HepG2 (cell line): ENCODE measurements at regions not wholly inside any gene's neighbourhood (a gene's known extent, or its start where the extent isn't known, plus 50 kb on each side); places are given as distances from the start of the nearest gene placed in this dataset.

Source experiments
- ATAC-seq: fragments of 200-7000 bp; cut with Tn5 transposase; 3 replicates; pipeline ENCODE4 v1.9.1; 2020; ENCODE audit warnings: mild to moderate bottlenecking, moderate library complexity
- BruUV-seq: library from RNA; stranded (reverse); fragments of 400-500 nt; replicated peaks from 2 replicates; lab custom pipeline; 2021; lab: Mats Ljungman, UMichigan
- CTCF ChIA-PET: fragments of 300-600 bp; formaldehyde crosslinking; extraction: SDS; loops from one replicate; lab custom pipeline; 2021; ENCODE audit warnings: low total read pairs, inconsistent platforms, low intra/inter-chr PET ratio; lab: Yijun Ruan, JAX
- POLR2A ChIA-PET: fragments of 350-600 bp; sonication (Branson Sonifier 250); formaldehyde crosslinking; loops from one replicate; lab custom pipeline; 2020; ENCODE audit warnings: antibody characterized with exemption, inconsistent platforms; lab: Yijun Ruan, JAX
- DNase-seq: peaks from one replicate; pipeline ENCODE4 v3.0.0-alpha.2; 2015; ENCODE audit warnings: low spot score
- FAIRE-seq: peaks from 3 replicates; lab custom pipeline; 2011; peaks lifted over from hg19 to GRCh38; lab: Jason Lieb, UNC
- H2AFZ ChIP-seq: one replicate; pipeline ENCODE4 v1.6.1; 2011; ENCODE audit warnings: low read length, inconsistent platforms
- H3K27ac ChIP-seq: fragments of 300-600 bp; 3 replicates; pipeline ENCODE4 v1.8.0; 2011; ENCODE audit warnings: mixed run types, mild to moderate bottlenecking, mixed read lengths, low read length, inconsistent platforms; ENCODE audit not compliant: insufficient read depth; ENCODE audit errors: extremely low read length
- H3K27me3 ChIP-seq, 2 experiments: fragments of 200-600 bp in 1 of 2; 2 replicates in 1 of 2; 3 replicates in 1 of 2; pipeline versions ENCODE4 v1.6.0 to v1.8.0; 2011; ENCODE audit warnings: low read length in 2 of 2, mild to moderate bottlenecking in 2 of 2, moderate library complexity in 2 of 2, inconsistent platforms in 1 of 2; ENCODE audit not compliant: insufficient read depth in 2 of 2, control insufficient read depth in 1 of 2
- H3K36me3 ChIP-seq, 2 experiments: fragments of 200-600 bp in 1 of 2; replicated peaks in 1 of 2; 2 replicates in 1 of 2; 3 replicates in 1 of 2; pipeline versions ENCODE4 v1.5.1 to v1.8.0; 2011; ENCODE audit warnings: low read length in 2 of 2, inconsistent platforms in 1 of 2; ENCODE audit not compliant: insufficient read depth in 2 of 2, control insufficient read depth in 1 of 2
- H3K4me1 ChIP-seq: 2 replicates; pipeline ENCODE4 v1.5.1; 2012; ENCODE audit warnings: low read length, inconsistent platforms; ENCODE audit not compliant: insufficient read depth
- H3K4me2 ChIP-seq: 2 replicates; pipeline ENCODE4 v1.6.0; 2011; ENCODE audit warnings: low read depth, low read length, inconsistent platforms
- H3K4me3 ChIP-seq, 3 experiments: fragments of 200-600 bp in 1 of 3; sonication (generic), shearing (Covaris generic) in 1 of 3; replicated peaks in 1 of 3; 2 replicates each; pipeline ENCODE4 v1.5.1; 2011 to 2016; ENCODE audit warnings: low read length in 3 of 3, inconsistent platforms in 2 of 3, low read depth in 2 of 3, mild to moderate bottlenecking in 2 of 3, control low read depth in 1 of 3, mixed read lengths in 1 of 3; ENCODE audit not compliant: insufficient read depth in 1 of 3
- H3K79me2 ChIP-seq: one replicate; pipeline ENCODE4 v1.6.1; 2011; ENCODE audit warnings: low read length, inconsistent platforms; ENCODE audit not compliant: insufficient read depth
- H3K9ac ChIP-seq: 2 replicates; pipeline ENCODE4 v1.6.0; 2011; ENCODE audit warnings: mild to moderate bottlenecking, low read depth, low read length, inconsistent platforms; ENCODE audit not compliant: insufficient read depth
- H3K9me3 ChIP-seq: 2 replicates; pipeline ENCODE4 v1.5.1; 2012; ENCODE audit warnings: mild to moderate bottlenecking, low read length
- H4K20me1 ChIP-seq: 2 replicates; pipeline ENCODE4 v1.6.0; 2011; ENCODE audit warnings: inconsistent platforms, mild to moderate bottlenecking, low read length, moderate library complexity; ENCODE audit not compliant: insufficient read depth
- FUBP1 ChIP-seq: sonication (generic); formaldehyde crosslinking; IDR thresholded peaks from 2 replicates; pipeline ENCODE4 v1.5.1; 2020; ENCODE audit warnings: missing genetic modification reagents, mild to moderate bottlenecking, borderline replicate concordance
- ZFP62 ChIP-seq: sonication (generic); formaldehyde crosslinking; IDR thresholded peaks from 2 replicates; pipeline ENCODE4 v1.4.0; 2020; ENCODE audit warnings: missing genetic modification reagents
- ZNF292 ChIP-seq: sonication (generic); formaldehyde crosslinking; IDR thresholded peaks from 2 replicates; pipeline ENCODE4 v1.8.1; 2022; ENCODE audit warnings: mild to moderate bottlenecking, low read depth, missing genetic modification reagents, borderline replicate concordance
- ZNF609 ChIP-seq: sonication (generic); formaldehyde crosslinking; IDR thresholded peaks from 2 replicates; pipeline ENCODE4 v1.4.0; 2020; ENCODE audit warnings: mild to moderate bottlenecking, missing genetic modification reagents, borderline replicate concordance
- ZSCAN22 ChIP-seq: sonication (generic); formaldehyde crosslinking; IDR thresholded peaks from 2 replicates; pipeline ENCODE4 v1.4.0; 2020; ENCODE audit warnings: mild to moderate bottlenecking, missing genetic modification reagents
- WGBS: methylation state at CpG from one replicate; pipeline ENCODE4 v1.1.6; 2017; ENCODE audit warnings: low lambda C conversion rate; 5-methylcytosine and 5-hydroxymethylcytosine counted together
- in situ Hi-C: cut with HindIII; loops from 2 replicates; pipeline ENCODE4 v1.10.0; 2017; ENCODE audit warnings: low pct_unique_long_range_greater_than_20kb; ENCODE audit not compliant: extremely low pct_ligation_motif_present
- intact Hi-C: fragments of 100-400 bp; cut with micrococcal nuclease; formaldehyde crosslinking; loops from one replicate; pipeline ENCODE4 v1.10.0; 2022; ENCODE audit not compliant: unreplicated experiment
- TF ChIP-seq, protein P1 (sequence below): sonication (generic); formaldehyde crosslinking; IDR thresholded peaks from 2 replicates; pipeline ENCODE4 v1.4.0; 2020; ENCODE audit warnings: missing genetic modification reagents, borderline replicate concordance
- TF ChIP-seq, protein P2 (sequence below): IDR thresholded peaks from 2 replicates; pipeline ENCODE4 v1.6.1; 2012; ENCODE audit warnings: inconsistent platforms

DNA sequence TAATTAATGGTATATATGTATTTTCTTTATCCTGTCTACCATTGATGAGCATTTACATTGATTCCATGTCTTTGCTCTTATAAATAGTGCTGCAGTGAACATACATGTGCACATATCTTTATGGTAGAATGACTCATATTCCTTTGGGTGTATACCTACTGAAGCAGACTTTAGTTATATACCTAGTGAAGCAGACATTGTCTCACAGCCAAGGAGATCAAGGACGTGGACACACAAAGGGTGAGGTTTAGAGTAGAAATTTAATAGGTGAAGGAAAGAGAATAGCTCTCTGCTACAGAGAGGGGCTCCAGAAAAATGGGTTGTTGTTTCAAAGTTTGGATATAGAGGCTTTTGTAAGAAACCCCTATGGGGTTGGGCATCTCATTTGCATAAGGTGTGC, 700.3 kb downstream of the CDH11 start:
- POLR2A ChIA-PET = no interaction called here
- BruUV-seq = no TSS peak
- H3K27me3 ChIP-seq = no peaks in the 10 kb centered on the region
- no peak overlapping the region for H3K27ac ChIP-seq
- no peak for TF ChIP-seq ZFP62 (CRISPR knock-in tag)
- no peak for TF ChIP-seq ZNF292
- TF ChIP-seq, protein P1, sequence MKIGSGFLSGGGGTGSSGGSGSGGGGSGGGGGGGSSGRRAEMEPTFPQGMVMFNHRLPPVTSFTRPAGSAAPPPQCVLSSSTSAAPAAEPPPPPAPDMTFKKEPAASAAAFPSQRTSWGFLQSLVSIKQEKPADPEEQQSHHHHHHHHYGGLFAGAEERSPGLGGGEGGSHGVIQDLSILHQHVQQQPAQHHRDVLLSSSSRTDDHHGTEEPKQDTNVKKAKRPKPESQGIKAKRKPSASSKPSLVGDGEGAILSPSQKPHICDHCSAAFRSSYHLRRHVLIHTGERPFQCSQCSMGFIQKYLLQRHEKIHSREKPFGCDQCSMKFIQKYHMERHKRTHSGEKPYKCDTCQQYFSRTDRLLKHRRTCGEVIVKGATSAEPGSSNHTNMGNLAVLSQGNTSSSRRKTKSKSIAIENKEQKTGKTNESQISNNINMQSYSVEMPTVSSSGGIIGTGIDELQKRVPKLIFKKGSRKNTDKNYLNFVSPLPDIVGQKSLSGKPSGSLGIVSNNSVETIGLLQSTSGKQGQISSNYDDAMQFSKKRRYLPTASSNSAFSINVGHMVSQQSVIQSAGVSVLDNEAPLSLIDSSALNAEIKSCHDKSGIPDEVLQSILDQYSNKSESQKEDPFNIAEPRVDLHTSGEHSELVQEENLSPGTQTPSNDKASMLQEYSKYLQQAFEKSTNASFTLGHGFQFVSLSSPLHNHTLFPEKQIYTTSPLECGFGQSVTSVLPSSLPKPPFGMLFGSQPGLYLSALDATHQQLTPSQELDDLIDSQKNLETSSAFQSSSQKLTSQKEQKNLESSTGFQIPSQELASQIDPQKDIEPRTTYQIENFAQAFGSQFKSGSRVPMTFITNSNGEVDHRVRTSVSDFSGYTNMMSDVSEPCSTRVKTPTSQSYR (CRISPR knock-in tag) = no peak
- TF ChIP-seq ZSCAN22 (CRISPR knock-in tag) = no peak
- TF ChIP-seq ZNF609 (CRISPR knock-in tag) = no peak
- TF ChIP-seq FUBP1 (CRISPR knock-in tag) = no peak
- TF ChIP-seq, protein P2, sequence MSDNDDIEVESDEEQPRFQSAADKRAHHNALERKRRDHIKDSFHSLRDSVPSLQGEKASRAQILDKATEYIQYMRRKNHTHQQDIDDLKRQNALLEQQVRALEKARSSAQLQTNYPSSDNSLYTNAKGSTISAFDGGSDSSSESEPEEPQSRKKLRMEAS = no peak
- no peak overlapping the region for H3K4me2 ChIP-seq
- no peaks in the 10 kb centered on the region for H4K20me1 ChIP-seq
- FAIRE-seq = no peak
- intact Hi-C loops = no loop called here
- no peaks in the 10 kb centered on the region for H3K4me1 ChIP-seq
- ATAC-seq = no peak
- H3K79me2 ChIP-seq = no peaks in the 10 kb centered on the region
- no peak for DNase-seq
- H3K9me3 ChIP-seq = peaks cover 42% of the 10 kb centered on the region
- H3K4me3 ChIP-seq = no peak overlapping the region
- H3K9ac ChIP-seq = no peak overlapping the region
- no peak overlapping the region for H2AFZ ChIP-seq
- CTCF ChIA-PET = no interaction called here
- WGBS = 3% methylated on average over 1 of the region's 1 CpG
- no peaks in the 10 kb centered on the region for H3K36me3 ChIP-seq
- in situ Hi-C loops = no loop called here
